ENCODE measurements at regions not wholly inside any gene's neighbourhood (a gene's known extent, or its start where the extent isn't known, plus 50 kb on each side); places are given as distances from the start of the nearest gene placed in this dataset.

DNA sequence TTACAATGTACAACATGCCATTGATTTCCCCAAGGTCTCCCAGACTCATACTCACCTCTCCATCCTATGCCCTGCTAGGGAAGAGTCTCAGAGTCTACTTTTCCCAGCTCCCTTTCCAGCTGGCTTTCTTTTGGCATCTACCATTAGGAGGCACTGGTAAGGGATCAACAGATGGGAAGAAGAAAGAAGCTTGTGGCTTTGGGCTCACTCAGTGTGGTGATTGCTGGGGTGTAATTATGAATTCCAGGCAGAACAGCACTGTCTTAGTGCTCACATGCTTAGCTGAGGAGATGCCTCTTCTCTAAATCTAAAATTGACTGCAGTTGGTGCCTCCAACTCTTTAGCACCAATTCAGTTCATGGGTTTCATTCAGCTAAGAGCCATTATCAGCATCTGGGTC, 330.0 kb downstream of the PSAT1 start:
- Histone ChIP-seq H3K27me3 (no peaks in the 10 kb centered on the region), H4K20me1 (no peaks in the 10 kb centered on the region), H3K9ac (no peak overlapping the region), H3K9me3 (no peaks in the 10 kb centered on the region), H3K27ac (no peak overlapping the region), H3K4me3 (no peak overlapping the region), H3K4me2 (no peak overlapping the region), H3K36me3 (no peaks in the 10 kb centered on the region), H3K4me1 (peaks cover 21% of the 10 kb centered on the region)
- no peak for TF ChIP-seq Cebpa-rat (IDR thresholded peaks at IDR 0.05)

DNA sequence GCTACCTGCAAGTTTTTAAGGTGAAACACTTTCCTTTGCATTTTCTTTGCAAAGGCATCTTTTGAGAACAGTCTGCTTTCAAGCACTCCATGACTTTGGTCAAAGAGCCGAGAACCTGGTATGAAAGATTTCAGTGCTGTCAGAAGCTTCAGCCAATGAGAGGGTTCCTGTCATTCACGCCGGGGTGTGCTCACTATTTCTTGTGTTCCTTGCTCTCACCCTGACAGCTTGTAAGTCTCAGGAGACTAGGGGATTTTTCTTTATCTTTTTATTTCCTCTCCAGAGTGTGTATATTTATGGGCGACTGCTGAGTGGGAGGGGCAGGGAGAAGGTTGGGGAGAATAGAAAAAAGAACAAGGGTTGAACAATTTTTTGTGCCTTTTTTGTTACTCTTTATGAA, 334.0 kb downstream of the PSAT1 start:
- H3K9me3 ChIP-seq = no peaks in the 10 kb centered on the region
- TF ChIP-seq Cebpa-rat (IDR thresholded peaks at IDR 0.05) = no peak
- H3K4me2 ChIP-seq = peak overlapping the region; percentile 86

DNA sequence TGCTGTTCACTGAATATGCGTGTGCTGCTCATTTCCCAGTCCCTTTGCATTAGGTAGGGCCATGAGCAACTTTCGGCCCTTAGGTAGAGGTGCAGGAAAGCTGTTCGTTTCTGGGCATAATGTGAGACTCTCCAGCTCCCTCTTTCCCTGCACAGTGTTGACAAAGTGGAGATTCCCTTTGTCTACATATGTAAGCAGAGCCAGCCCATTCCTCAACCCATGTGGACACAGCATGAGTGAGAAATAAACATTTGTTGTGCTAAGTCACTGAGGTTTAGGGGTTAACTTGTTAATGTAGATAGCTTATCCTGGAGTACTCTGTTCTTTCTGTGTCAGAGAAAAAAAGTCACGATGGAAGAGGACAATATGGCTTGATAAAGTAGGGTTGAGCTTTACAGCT, 343.8 kb downstream of the PSAT1 start:
- Histone ChIP-seq H3K4me1 (no peaks in the 10 kb centered on the region), H3K9ac (no peak overlapping the region), H3K4me3 (no peak overlapping the region), H3K4me2 (no peak overlapping the region), H3K27me3 (no peaks in the 10 kb centered on the region), H3K36me3 (no peaks in the 10 kb centered on the region), H3K27ac (no peak overlapping the region), H4K20me1 (no peaks in the 10 kb centered on the region), H3K9me3 (peaks cover 9% of the 10 kb centered on the region)
- no peak for TF ChIP-seq Cebpa-rat (IDR thresholded peaks at IDR 0.05)

More for the DNA sequence above, 334.0 kb downstream of the PSAT1 start:
- Histone ChIP-seq H3K27ac (no peak overlapping the region), H4K20me1 (no peaks in the 10 kb centered on the region), H3K4me1 (peaks cover 31% of the 10 kb centered on the region), H3K36me3 (no peaks in the 10 kb centered on the region), H3K9ac (no peak overlapping the region), H3K27me3 (no peaks in the 10 kb centered on the region), H3K4me3 (peak overlapping the region; percentile 32; the same call in 1 of the 2 replicates)

DNA sequence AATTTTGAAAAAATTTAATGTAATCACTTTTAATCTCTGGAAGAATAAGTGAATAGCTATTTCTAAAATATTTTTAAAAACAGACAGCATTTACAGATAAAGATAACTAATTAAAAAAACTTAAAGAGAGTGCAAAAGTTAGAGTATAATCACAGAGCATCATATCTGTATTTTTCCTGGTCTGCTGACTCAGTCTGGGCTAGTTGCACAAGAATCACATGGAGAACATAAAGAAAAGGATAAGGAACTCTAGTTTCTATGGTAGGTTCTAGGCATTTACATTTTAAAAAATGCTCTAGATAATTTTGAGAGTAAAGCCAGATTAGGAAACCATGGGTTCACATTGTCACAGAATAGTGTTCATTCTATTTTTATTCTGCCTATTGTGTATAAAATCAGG, 347.4 kb downstream of the PSAT1 start:
- H3K27me3 ChIP-seq = no peaks in the 10 kb centered on the region
- H3K4me1 ChIP-seq = no peaks in the 10 kb centered on the region
- H3K4me3 ChIP-seq = no peak overlapping the region
- no peak overlapping the region for H3K9ac ChIP-seq
- no peak overlapping the region for H3K27ac ChIP-seq
- peaks cover 20% of the 10 kb centered on the region for H3K9me3 ChIP-seq
- H3K4me2 ChIP-seq = no peak overlapping the region
- H3K36me3 ChIP-seq = no peaks in the 10 kb centered on the region
- no peaks in the 10 kb centered on the region for H4K20me1 ChIP-seq
- no peak for TF ChIP-seq Cebpa-rat (IDR thresholded peaks at IDR 0.05)

DNA sequence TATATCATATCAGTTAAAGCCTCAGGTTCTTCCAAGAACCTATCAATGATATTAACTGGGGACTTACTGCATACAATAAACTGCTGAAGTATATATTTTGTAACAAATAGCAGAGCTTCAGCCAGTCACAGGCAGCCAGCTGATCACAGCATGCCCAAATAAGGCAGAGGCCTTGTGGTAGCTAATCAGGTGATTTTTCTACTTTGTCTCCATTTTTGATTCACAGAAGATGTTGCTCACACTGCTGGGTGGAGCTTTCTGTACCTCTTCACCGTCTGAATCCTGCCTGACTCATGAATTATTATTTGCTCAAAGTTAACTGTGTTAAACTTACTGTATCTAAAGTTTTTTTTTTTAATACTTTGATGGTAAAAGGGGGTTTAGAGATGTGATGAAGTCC, 357.4 kb downstream of the PSAT1 start:
- Histone ChIP-seq H3K9ac (no peak overlapping the region), H3K27me3 (no peaks in the 10 kb centered on the region), H3K4me2 (no peak overlapping the region), H3K4me3 (no peak overlapping the region), H3K9me3 (no peaks in the 10 kb centered on the region), H3K4me1 (no peaks in the 10 kb centered on the region), H3K27ac (no peak overlapping the region), H4K20me1 (no peaks in the 10 kb centered on the region), H3K36me3 (no peaks in the 10 kb centered on the region)
- TF ChIP-seq Cebpa-rat (IDR thresholded peaks at IDR 0.05) = no peak

DNA sequence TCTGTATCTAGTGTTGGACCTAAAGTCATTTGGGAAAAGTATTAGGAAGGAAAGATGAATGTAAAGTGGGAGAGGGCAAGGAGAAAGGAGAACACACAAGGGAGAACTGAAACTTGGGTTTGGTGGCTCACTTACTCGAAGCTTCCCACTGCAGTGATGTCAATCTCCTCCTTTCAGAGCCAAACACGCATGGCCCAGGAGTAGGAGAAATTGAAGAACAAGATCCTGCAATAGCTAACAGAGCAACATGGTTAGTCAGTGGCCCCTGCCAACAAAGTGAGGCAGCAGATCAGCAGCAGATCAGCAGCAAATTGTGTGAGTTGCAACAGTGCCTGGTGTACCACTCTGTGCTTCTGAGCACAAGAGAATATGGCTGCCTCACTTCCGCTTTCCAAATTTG, 366.4 kb downstream of the PSAT1 start:
- H4K20me1 ChIP-seq = no peaks in the 10 kb centered on the region
- H3K36me3 ChIP-seq = no peaks in the 10 kb centered on the region
- no peak overlapping the region for H3K4me3 ChIP-seq
- no peaks in the 10 kb centered on the region for H3K27me3 ChIP-seq
- no peak overlapping the region for H3K9ac ChIP-seq
- H3K4me2 ChIP-seq = no peak overlapping the region
- no peaks in the 10 kb centered on the region for H3K4me1 ChIP-seq
- no peaks in the 10 kb centered on the region for H3K9me3 ChIP-seq
- TF ChIP-seq Cebpa-rat (IDR thresholded peaks at IDR 0.05) = no peak
- no peak overlapping the region for H3K27ac ChIP-seq

DNA sequence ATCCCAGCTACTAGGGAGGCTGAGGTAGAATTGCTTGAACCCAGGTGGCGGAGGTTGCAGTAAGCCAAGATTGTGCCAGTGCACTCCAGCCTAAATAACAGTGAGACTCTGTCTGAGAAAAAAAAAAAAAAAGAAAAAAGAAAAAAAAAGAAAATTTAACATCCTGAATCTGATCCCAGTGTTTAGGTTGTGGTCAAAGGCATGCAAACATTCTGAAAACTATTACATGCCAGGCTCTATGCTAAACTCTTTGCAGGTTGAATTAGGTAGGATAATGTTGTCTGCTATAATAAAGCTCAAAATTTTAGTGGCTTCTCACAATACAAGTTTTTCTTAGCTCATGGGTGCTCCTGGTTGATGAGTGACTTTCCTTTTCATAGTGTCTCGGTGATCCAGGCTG, 367.4 kb downstream of the PSAT1 start:
- Histone ChIP-seq H3K4me1 (no peaks in the 10 kb centered on the region), H4K20me1 (no peaks in the 10 kb centered on the region), H3K9ac (no peak overlapping the region), H3K4me2 (no peak overlapping the region), H3K27ac (no peak overlapping the region), H3K36me3 (no peaks in the 10 kb centered on the region), H3K27me3 (no peaks in the 10 kb centered on the region), H3K9me3 (no peaks in the 10 kb centered on the region), H3K4me3 (no peak overlapping the region)
- TF ChIP-seq Cebpa-rat (IDR thresholded peaks at IDR 0.05) = no peak

DNA sequence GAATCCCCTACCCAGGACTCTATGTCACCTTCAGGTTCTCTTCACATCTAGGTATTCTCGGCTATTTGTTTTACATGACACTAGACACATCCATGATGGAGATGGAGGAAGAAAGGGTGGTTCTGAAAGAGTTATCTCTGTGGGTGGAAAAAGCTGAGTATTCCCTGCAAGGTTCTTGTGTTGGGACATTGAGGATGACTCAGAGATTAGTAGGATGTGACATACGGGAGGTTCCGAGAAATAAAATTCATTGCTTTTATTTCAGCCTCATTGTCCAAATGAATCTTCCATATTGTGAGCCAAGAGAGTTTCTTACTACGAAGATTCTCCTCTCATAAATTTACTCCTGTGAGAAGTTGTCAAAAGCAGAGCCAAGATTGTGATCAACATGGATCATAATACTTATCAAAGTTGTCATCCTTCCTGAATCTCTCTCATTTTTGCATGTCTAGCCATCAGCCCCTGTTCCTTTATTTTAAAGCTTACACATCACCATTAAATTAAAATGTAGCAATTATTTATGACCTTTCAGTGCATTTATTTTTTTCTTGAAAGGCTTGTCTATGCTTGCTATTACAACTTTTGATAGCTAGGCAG, 370.0 kb downstream of the PSAT1 start:
- H3K36me3 ChIP-seq = no peaks in the 10 kb centered on the region
- TF ChIP-seq Cebpa-rat (IDR thresholded peaks at IDR 0.05) = no peak
- no peaks in the 10 kb centered on the region for H4K20me1 ChIP-seq
- no peak overlapping the region for H3K9ac ChIP-seq
- H3K27me3 ChIP-seq = no peaks in the 10 kb centered on the region
- no peak overlapping the region for H3K4me2 ChIP-seq
- no peaks in the 10 kb centered on the region for H3K9me3 ChIP-seq
- H3K4me3 ChIP-seq = no peak overlapping the region
- no peak overlapping the region for H3K27ac ChIP-seq
- H3K4me1 ChIP-seq = no peaks in the 10 kb centered on the region

DNA sequence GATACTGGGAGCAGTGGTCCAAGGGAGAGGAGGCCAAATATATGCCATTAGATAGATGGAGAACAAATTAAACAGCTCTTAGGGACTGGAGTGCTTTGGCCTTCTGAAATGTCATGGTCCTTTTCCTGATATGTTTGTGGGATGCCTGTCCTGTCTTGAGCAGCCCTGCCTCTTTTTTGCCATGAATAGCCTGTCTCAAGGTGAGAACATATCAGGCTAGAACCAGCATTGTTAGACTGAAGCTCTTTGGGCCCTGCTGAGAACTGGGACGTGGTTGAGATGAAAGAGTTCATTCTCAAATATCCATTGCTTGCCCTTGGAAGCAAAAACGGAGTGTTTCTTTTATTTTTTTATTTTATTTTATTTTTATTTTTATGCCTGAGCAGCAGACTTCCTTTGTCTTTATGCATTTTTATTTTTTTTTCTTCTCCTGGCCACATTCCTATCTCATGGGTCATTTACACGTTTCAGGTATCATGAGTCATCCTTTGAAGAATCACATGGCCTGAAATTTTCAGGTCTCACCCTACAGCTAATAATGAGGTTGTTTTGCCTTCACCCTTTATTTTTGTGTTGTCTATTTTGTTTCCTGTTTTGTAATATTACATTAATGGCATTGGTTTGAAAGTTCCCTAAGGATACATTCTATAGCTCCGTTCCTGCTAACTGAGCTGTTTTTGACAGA, 371.4 kb downstream of the PSAT1 start:
- no peaks in the 10 kb centered on the region for H3K27me3 ChIP-seq
- no peak overlapping the region for H3K4me3 ChIP-seq
- no peak overlapping the region for H3K27ac ChIP-seq
- H3K4me1 ChIP-seq = no peaks in the 10 kb centered on the region
- no peak overlapping the region for H3K9ac ChIP-seq
- no peaks in the 10 kb centered on the region for H3K9me3 ChIP-seq
- H4K20me1 ChIP-seq = no peaks in the 10 kb centered on the region
- no peak for TF ChIP-seq Cebpa-rat (IDR thresholded peaks at IDR 0.05)
- H3K4me2 ChIP-seq = no peak overlapping the region
- no peaks in the 10 kb centered on the region for H3K36me3 ChIP-seq

DNA sequence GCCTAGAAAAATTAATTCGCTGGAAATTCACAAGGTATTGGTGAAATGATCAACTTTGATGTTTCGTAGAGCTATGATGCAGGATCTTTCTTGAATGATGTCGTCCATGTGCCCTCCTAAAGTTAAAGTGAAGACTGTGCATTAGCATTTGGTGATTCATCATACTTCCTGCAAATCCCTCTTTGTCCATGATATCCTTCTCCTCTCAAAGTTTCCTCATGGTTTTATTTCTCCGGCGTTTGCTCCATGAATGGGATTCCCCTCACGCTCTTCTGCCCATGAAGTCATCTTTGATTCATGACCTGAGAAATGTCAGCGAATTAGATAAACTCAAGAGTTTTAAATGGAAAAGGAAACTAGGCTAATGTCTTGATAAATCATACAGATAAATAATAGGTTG, 372.7 kb downstream of the PSAT1 start:
- Histone ChIP-seq H3K4me2 (no peak overlapping the region), H4K20me1 (no peaks in the 10 kb centered on the region), H3K4me3 (no peak overlapping the region), H3K36me3 (no peaks in the 10 kb centered on the region), H3K27me3 (no peaks in the 10 kb centered on the region), H3K27ac (no peak overlapping the region), H3K9me3 (no peaks in the 10 kb centered on the region), H3K4me1 (no peaks in the 10 kb centered on the region), H3K9ac (no peak overlapping the region)
- no peak for TF ChIP-seq Cebpa-rat (IDR thresholded peaks at IDR 0.05)

Measured in BLaER1 (cell line).